ENCODE measurements at regions not wholly inside any gene's neighbourhood (a gene's known extent, or its start where the extent isn't known, plus 50 kb on each side); places are given as distances from the start of the nearest gene placed in this dataset.

DNA sequence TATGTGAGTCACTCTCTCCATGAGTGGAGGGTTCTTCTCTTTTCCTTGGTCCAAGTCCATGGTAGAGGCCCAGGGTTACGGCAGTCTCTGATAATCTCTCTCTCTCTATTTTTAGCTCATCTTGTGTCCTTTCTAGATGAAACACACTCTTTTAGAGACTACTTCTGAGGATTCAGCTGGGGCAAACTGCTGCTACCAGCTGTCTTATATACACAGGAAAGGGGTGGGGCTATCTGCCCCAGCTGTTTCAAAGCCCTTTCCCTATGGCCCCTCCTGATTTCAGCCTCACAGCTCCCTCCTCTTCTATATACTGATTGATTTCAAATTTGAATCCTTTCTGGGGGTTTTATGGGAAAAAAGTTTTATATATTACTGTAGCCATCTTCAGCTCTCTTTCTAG, 324.8 kb downstream of the RWDD3 start:
- peaks cover 10% of the 10 kb centered on the region for H3K4me1 Mint-ChIP-seq (ENCODE audit: low read depth, unreplicated experiment)
- TF ChIP-seq, protein P1, sequence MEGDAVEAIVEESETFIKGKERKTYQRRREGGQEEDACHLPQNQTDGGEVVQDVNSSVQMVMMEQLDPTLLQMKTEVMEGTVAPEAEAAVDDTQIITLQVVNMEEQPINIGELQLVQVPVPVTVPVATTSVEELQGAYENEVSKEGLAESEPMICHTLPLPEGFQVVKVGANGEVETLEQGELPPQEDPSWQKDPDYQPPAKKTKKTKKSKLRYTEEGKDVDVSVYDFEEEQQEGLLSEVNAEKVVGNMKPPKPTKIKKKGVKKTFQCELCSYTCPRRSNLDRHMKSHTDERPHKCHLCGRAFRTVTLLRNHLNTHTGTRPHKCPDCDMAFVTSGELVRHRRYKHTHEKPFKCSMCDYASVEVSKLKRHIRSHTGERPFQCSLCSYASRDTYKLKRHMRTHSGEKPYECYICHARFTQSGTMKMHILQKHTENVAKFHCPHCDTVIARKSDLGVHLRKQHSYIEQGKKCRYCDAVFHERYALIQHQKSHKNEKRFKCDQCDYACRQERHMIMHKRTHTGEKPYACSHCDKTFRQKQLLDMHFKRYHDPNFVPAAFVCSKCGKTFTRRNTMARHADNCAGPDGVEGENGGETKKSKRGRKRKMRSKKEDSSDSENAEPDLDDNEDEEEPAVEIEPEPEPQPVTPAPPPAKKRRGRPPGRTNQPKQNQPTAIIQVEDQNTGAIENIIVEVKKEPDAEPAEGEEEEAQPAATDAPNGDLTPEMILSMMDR (IDR thresholded peaks at IDR 0.05; ENCODE audit: unreplicated experiment), result no peak
- CTCF ChIA-PET, result no interaction called here

DNA sequence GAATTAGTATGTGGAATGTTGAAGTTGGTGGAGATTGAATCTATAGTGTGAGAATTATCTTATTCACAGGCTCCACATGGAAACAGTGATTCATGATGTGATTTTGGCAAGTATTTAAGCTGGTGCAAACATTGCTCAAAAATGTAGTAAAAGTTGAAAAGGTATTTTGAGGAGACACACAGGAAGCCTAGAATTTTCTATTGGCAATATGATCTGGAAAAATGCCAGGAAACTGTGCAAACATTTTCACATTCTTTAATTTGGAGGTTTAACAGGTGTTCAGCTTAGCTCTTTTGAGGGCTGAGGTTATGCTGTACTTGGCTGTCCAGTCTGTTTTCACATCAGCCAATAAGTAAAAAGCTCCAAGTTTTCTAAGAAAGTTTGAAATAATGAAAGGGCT, 327.3 kb downstream of the RWDD3 start:
- no peak for DNase-seq
- H3K4me1 Mint-ChIP-seq (ENCODE audit: low read depth, unreplicated experiment), result peaks cover 10% of the 10 kb centered on the region
- no peak overlapping the region for H3K4me3 Mint-ChIP-seq (ENCODE audit: low read depth, unreplicated experiment)
- H3K9me3 Mint-ChIP-seq (ENCODE audit: low read depth, unreplicated experiment), result peaks cover 4% of the 10 kb centered on the region
- no TSS peak for BruUV-seq (replicated peaks)
- H3K27ac Mint-ChIP-seq (ENCODE audit: unreplicated experiment), result no peak overlapping the region
- CTCF ChIA-PET, result no interaction called here
- intact Hi-C loops (cut with micrococcal nuclease; ENCODE audit: unreplicated experiment), result no loop called here
- H3K27me3 Mint-ChIP-seq (ENCODE audit: unreplicated experiment), result no peaks in the 10 kb centered on the region
- TF ChIP-seq, protein P1 (IDR thresholded peaks at IDR 0.05; ENCODE audit: unreplicated experiment), result no peak
- no peaks in the 10 kb centered on the region for H3K36me3 Mint-ChIP-seq (ENCODE audit: insufficient read depth, unreplicated experiment)

More for the DNA sequence above, 324.8 kb downstream of the RWDD3 start:
- no peaks in the 10 kb centered on the region for H3K27me3 Mint-ChIP-seq (ENCODE audit: unreplicated experiment)
- H3K27ac Mint-ChIP-seq (ENCODE audit: unreplicated experiment), result no peak overlapping the region
- BruUV-seq (replicated peaks), result no TSS peak
- peaks cover 4% of the 10 kb centered on the region for H3K9me3 Mint-ChIP-seq (ENCODE audit: low read depth, unreplicated experiment)
- H3K4me3 Mint-ChIP-seq (ENCODE audit: low read depth, unreplicated experiment), result no peak overlapping the region
- no peak for DNase-seq
- H3K36me3 Mint-ChIP-seq (ENCODE audit: insufficient read depth, unreplicated experiment), result no peaks in the 10 kb centered on the region
- intact Hi-C loops (cut with micrococcal nuclease; ENCODE audit: unreplicated experiment), result loop anchor here (10.0 kb wide), 1 partner anchor 186 kb away; no protein-coding TSS in a partner anchor

DNA sequence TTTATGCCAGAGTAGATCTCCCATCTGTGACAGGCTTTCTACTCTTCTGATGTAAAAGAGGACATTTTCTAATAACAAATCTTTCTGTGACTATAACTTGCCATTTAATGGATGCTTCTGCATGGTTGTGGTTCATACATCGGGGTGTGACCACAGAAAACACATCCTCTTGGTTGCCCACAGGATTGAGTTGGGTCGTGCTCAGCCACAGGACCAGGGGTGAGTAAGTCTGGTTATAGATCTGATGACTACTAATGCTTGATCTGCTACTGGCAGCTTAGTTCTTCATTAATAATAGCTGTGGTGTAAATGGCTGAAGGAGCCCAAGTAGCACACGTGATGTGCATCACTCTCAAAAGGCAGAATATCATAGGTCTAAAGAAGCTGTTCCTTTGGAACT, 328.2 kb downstream of the RWDD3 start:
- no peak overlapping the region for H3K4me3 Mint-ChIP-seq (ENCODE audit: low read depth, unreplicated experiment)
- intact Hi-C loops (cut with micrococcal nuclease; ENCODE audit: unreplicated experiment), result no loop called here
- CTCF ChIA-PET, result no interaction called here
- no peak for DNase-seq
- no peaks in the 10 kb centered on the region for H3K36me3 Mint-ChIP-seq (ENCODE audit: insufficient read depth, unreplicated experiment)
- TF ChIP-seq, protein P1 (IDR thresholded peaks at IDR 0.05; ENCODE audit: unreplicated experiment), result no peak
- no TSS peak for BruUV-seq (replicated peaks)
- H3K27ac Mint-ChIP-seq (ENCODE audit: unreplicated experiment), result no peak overlapping the region
- H3K4me1 Mint-ChIP-seq (ENCODE audit: low read depth, unreplicated experiment), result peaks cover 7% of the 10 kb centered on the region
- peaks cover 4% of the 10 kb centered on the region for H3K9me3 Mint-ChIP-seq (ENCODE audit: low read depth, unreplicated experiment)
- no peaks in the 10 kb centered on the region for H3K27me3 Mint-ChIP-seq (ENCODE audit: unreplicated experiment)

DNA sequence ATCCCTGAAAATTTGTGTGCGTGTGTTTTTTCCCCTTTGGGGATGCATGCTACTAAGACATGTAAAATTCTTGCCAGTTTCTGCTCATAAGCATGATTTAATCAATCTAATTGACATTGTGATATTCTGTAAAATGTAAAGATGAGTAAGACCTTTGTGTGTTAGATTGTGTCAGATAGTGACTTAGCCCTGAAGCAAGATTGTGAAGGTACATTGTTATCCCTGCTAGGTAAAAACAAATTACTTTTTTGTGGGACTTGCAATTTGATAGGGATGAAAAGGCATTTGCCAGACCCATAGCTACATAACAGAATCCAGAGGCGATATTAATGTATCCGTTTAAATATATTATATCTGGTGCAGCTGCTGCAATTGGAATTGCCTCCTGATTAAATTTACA, 338.0 kb downstream of the RWDD3 start:
- no peak for DNase-seq
- intact Hi-C loops (cut with micrococcal nuclease; ENCODE audit: unreplicated experiment), result no loop called here

More for the DNA sequence above, 338.0 kb downstream of the RWDD3 start:
- Mint-ChIP-seq H3K36me3 (ENCODE audit: insufficient read depth, unreplicated experiment) (no peaks in the 10 kb centered on the region), H3K4me3 (ENCODE audit: low read depth, unreplicated experiment) (no peak overlapping the region), H3K4me1 (ENCODE audit: low read depth, unreplicated experiment) (no peaks in the 10 kb centered on the region), H3K27me3 (ENCODE audit: unreplicated experiment) (no peaks in the 10 kb centered on the region), H3K27ac (ENCODE audit: unreplicated experiment) (no peak overlapping the region), H3K9me3 (ENCODE audit: low read depth, unreplicated experiment) (no peaks in the 10 kb centered on the region)
- TF ChIP-seq, protein P1 (IDR thresholded peaks at IDR 0.05; ENCODE audit: unreplicated experiment), result no peak
- no TSS peak for BruUV-seq (replicated peaks)
- CTCF ChIA-PET, result no interaction called here

All from Calu3 (cell line).